B cell (primary cell): ENCODE measurements at regions not wholly inside any gene's neighbourhood (a gene's known extent, or its start where the extent isn't known, plus 50 kb on each side); places are given as distances from the start of the nearest gene placed in this dataset.

Source experiments
- CTCF ChIP-seq: fragments of 200-600 bp; IDR thresholded peaks from one replicate; pipeline ENCODE4 v1.8.0; 2022; ENCODE audit warnings: antibody characterized with exemption, mild to moderate bottlenecking
- EZH2 ChIP-seq: IDR thresholded peaks from 2 replicates; pipeline ENCODE4 v1.6.1; 2012; ENCODE audit warnings: borderline replicate concordance, low read depth, mild to moderate bottlenecking, moderate library complexity, low read length; ENCODE audit not compliant: insufficient read depth, poor library complexity, severe bottlenecking

- TF ChIP-seq CTCF, result no peak
- no peak for TF ChIP-seq EZH2
Measured at GRCh38 chr3:10647376-10647775, 142.0 kb upstream of the ATP2B2 start.
